ENCODE measurements at regions not wholly inside any gene's neighbourhood (a gene's known extent, or its start where the extent isn't known, plus 50 kb on each side); places are given as distances from the start of the nearest gene placed in this dataset.

DNA sequence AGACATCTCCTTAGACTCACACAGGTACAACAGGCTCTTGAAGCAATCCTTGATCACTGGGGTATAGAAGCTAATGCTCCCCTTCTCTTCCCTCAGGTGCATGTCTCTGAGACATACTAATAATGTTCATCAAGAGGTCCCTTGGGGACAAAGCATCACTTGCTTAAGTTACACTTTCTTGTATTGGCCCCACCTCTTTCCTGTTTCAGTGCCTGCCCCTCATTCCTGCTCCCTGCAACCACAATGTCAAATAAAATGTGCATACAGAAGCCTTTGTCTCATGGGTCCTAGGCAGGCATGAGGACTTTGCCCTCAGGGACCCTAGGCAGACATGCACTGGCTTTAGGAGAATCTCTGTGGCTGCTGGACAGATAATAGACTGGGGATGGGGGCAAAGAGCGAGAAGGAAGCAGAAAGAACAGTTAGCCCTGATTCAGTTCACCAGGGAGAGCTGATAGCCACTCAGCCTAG lies 175.0 kb upstream of the NPY start:
- dilution Hi-C loops (cut with MboI; ENCODE audit: extremely low pct_ligation_motif_present, low sequenced_read_pairs): no loop called here
- Histone ChIP-seq H3K79me2 (ENCODE audit: control insufficient read depth, insufficient read depth, low read length) (no peaks in the 10 kb centered on the region), H3K27me3 (ENCODE audit: control insufficient read depth in 2 of 2, insufficient read depth in 2 of 2, low read length in 2 of 2) (no peaks in the 10 kb centered on the region), H3K36me3 (ENCODE audit: control insufficient read depth in 2 of 2, extremely low read depth in 1 of 2, insufficient read depth in 2 of 2, low read length in 2 of 2) (no peaks in the 10 kb centered on the region), H3K4me3 (replicated peaks in 1 of 3; ENCODE audit: insufficient read depth in 1 of 3, low read depth in 1 of 3, low read length in 3 of 3) (no peak overlapping the region), H3K9me3 (replicated peaks; ENCODE audit: control insufficient read depth, insufficient read depth, low read length) (no peaks in the 10 kb centered on the region), H3K4me1 (ENCODE audit: control insufficient read depth, extremely low read depth, insufficient read depth, low read length) (no peaks in the 10 kb centered on the region), H3K9me1 (replicated peaks; ENCODE audit: control insufficient read depth, extremely low read depth, insufficient read depth, low read length) (no peaks in the 10 kb centered on the region), H3K4me2 (ENCODE audit: insufficient read depth, low read length) (no peak overlapping the region), H3K9ac (replicated peaks; ENCODE audit: extremely low read depth, insufficient read depth, low read length) (no peak overlapping the region), H3K27ac (ENCODE audit: insufficient read depth, low read depth, low read length) (no peak overlapping the region), H4K20me1 (replicated peaks; ENCODE audit: control insufficient read depth, extremely low read depth, insufficient read depth, low read length) (no peaks in the 10 kb centered on the region), H2AFZ (ENCODE audit: low read depth, low read length) (no peak overlapping the region)
- no TSS peak for BruUV-seq (replicated peaks)
- intact Hi-C loops (cut with micrococcal nuclease): no loop called here
- CTCF ChIA-PET: no interaction called here
- DNase-seq (ENCODE audit: low read depth, low spot score): no peak
- POLR2A ChIA-PET: no interaction called here
- no peak for FAIRE-seq
- TF ChIP-seq POLR2AphosphoS5 (IDR thresholded peaks at IDR 0.05; ENCODE audit: insufficient read depth, low read depth, low read length) (no peak), JUN (IDR thresholded peaks at IDR 0.05; ENCODE audit: borderline replicate concordance, insufficient read depth, insufficient read length, low read depth) (no peak), MYC (IDR thresholded peaks at IDR 0.05; ENCODE audit: low read depth, low read length) (no peak), CTCF (IDR thresholded peaks at IDR 0.05; ENCODE audit: extremely low read depth in 1 of 2, insufficient read depth in 1 of 2, low read depth in 1 of 2, low read length in 2 of 2) (no peak), EZH2 (IDR thresholded peaks at IDR 0.05; ENCODE audit: borderline replicate concordance, low read depth, low read length, severe bottlenecking) (no peak), FOS (IDR thresholded peaks at IDR 0.05; ENCODE audit: borderline replicate concordance, insufficient read depth, low read length) (no peak), GATA2 (IDR thresholded peaks at IDR 0.05; ENCODE audit: insufficient read depth, insufficient read length, low read depth, low read length) (no peak), POLR2A (IDR thresholded peaks at IDR 0.05; ENCODE audit: low read depth, low read length) (no peak)
- TF ChIP-seq, protein P1, sequence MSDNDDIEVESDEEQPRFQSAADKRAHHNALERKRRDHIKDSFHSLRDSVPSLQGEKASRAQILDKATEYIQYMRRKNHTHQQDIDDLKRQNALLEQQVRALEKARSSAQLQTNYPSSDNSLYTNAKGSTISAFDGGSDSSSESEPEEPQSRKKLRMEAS (IDR thresholded peaks at IDR 0.05; ENCODE audit: insufficient read depth, insufficient read length): no peak

Measured in endothelial cell of umbilical vein (primary cell).